Activated CD8-positive, alpha-beta memory T cell treated with anti-CD3 and anti-CD28 coated beads, Interleukin-2, amount 50 U/mL, for 4 hours (primary cell): ENCODE measurements at regions not wholly inside any gene's neighbourhood (a gene's known extent, or its start where the extent isn't known, plus 50 kb on each side); places are given as distances from the start of the nearest gene placed in this dataset.
"Not testable (repeated sequence)": the region's sequence is repeated elsewhere in the genome, so short reads cannot be mapped to it uniquely, and the experiment has no call there.

Source experiments
- DNase-seq: peaks from one replicate; pipeline ENCODE4 v3.0.0-alpha.2; 2020

- no peak for DNase-seq
Observed at GRCh38 chr21:24681456-24681855, 925.8 kb downstream of the MRPL39 start.

GRCh38 chr21:24671901-24672300 is 935.4 kb downstream of the MRPL39 start:
- DNase-seq: no peak

- no peak for DNase-seq
Observed at GRCh38 chr21:24658926-24659325, 948.4 kb downstream of the MRPL39 start.

GRCh38 chr21:24658026-24658425 is 949.3 kb downstream of the MRPL39 start:
- no peak for DNase-seq

GRCh38 chr21:24649691-24650090 is 957.6 kb downstream of the MRPL39 start:
- DNase-seq: no peak

- DNase-seq: no peak
Observed at GRCh38 chr21:24636696-24637095, 970.6 kb downstream of the MRPL39 start.

GRCh38 chr21:24634749-24635148 is 972.5 kb downstream of the MRPL39 start:
- DNase-seq: no peak

GRCh38 chr21:24628536-24628935 is 978.7 kb downstream of the MRPL39 start:
- DNase-seq: no peak

- no peak for DNase-seq
Observed at GRCh38 chr21:24628046-24628445, 979.2 kb downstream of the MRPL39 start.

- DNase-seq: no peak
Observed at GRCh38 chr21:24617819-24618218, 989.5 kb downstream of the MRPL39 start.

- no peak for DNase-seq
Observed at GRCh38 chr21:24594082-24594481, 1013.2 kb downstream of the MRPL39 start.

GRCh38 chr21:24590261-24590660 is 1017.0 kb downstream of the MRPL39 start:
- no peak for DNase-seq

GRCh38 chr21:24583473-24583872 is 1023.8 kb downstream of the MRPL39 start:
- no peak for DNase-seq

GRCh38 chr21:24577301-24577700 is 1030.0 kb downstream of the MRPL39 start:
- DNase-seq: no peak

- DNase-seq: no peak
Observed at GRCh38 chr21:24561291-24561690, 1046.0 kb downstream of the MRPL39 start.

- DNase-seq: no peak
Observed at GRCh38 chr21:24552491-24552890, 1054.8 kb downstream of the MRPL39 start.

- DNase-seq: no peak
Observed at GRCh38 chr21:24545807-24546361, 1061.4 kb downstream of the MRPL39 start.

GRCh38 chr21:24514081-24514733 is 1093.1 kb downstream of the MRPL39 start:
- no peak for DNase-seq

GRCh38 chr21:24509131-24509530 is 1098.2 kb downstream of the MRPL39 start:
- no peak for DNase-seq

- DNase-seq: no peak
Observed at GRCh38 chr21:24486973-24487372, 1120.3 kb downstream of the MRPL39 start.

GRCh38 chr21:24483361-24483760 is 1123.9 kb downstream of the MRPL39 start:
- DNase-seq: not testable (repeated sequence)

- no peak for DNase-seq
Observed at GRCh38 chr21:24470852-24471251, 1136.4 kb downstream of the MRPL39 start.

GRCh38 chr21:24456358-24456757 is 1150.9 kb downstream of the MRPL39 start:
- no peak for DNase-seq

- DNase-seq: no peak
Observed at GRCh38 chr21:24450119-24450518, 1157.2 kb downstream of the MRPL39 start.

- DNase-seq: no peak
Observed at GRCh38 chr21:24445517-24445916, 1161.8 kb downstream of the MRPL39 start.
